ENCODE measurements at regions not wholly inside any gene's neighbourhood (a gene's known extent, or its start where the extent isn't known, plus 50 kb on each side); places are given as distances from the start of the nearest gene placed in this dataset.
"Not testable (repeated sequence)": the region's sequence is repeated elsewhere in the genome, so short reads cannot be mapped to it uniquely, and the experiment has no call there.

GRCh38 chr6:78383968-78384367, 483.4 kb upstream of the IRAK1BP1 start:
- DNase-seq (no peak), ATAC-seq (no peak)
- no peak overlapping the region for H3K4me3 ChIP-seq
- TF ChIP-seq CTCF (IDR thresholded peaks at IDR 0.05), result no peak
- H3K9me3 ChIP-seq, result peaks cover 0 to 69% (median 16%) of the 10 kb centered on the region in 11 donors
- intact Hi-C loops (cut with DNase I), result no loop called here
- H3K27ac ChIP-seq, result no peak overlapping the region
- H3K27me3 ChIP-seq, result no peaks in the 10 kb centered on the region
- H3K4me1 ChIP-seq, result no peaks in the 10 kb centered on the region
- 37 to 42% methylated on average over 2 of the region's 2 CpGs for WGBS, 2 donors
- no peaks in the 10 kb centered on the region for H3K36me3 ChIP-seq

DNA sequence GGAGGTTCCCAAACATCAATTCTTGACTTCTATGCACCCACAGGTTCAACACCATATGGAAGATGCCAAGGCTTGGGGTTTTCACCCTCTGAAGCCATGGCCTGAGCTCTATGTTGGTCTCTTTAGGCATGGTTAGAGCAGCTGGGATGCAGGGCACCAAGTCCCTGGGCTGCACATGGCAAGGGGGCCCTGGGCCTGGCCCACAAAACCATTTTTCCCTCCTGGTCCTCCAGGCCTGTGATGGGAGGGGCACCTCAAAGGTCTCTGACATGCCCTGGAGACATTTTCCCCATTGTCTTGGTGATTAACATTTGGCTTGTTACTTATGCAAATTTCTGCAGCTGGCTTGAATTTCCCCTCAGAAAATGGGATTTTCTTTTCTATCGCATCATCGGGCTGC, 480.5 kb upstream of the IRAK1BP1 start:
- intact Hi-C loops (cut with DNase I); H3K4me1 ChIP-seq; ATAC-seq; H3K27ac ChIP-seq; DNase-seq; H3K4me3 ChIP-seq; H3K36me3 ChIP-seq; H3K27me3 ChIP-seq: not testable (repeated sequence)
- peaks cover 0 to 55% (median 8%) of the 10 kb centered on the region in 11 donors for H3K9me3 ChIP-seq
- WGBS, 2 donors, result 96 to 98% methylated on average over 2 of the region's 2 CpGs

- WGBS, 2 donors, result 73 to 81% methylated on average over 1 of the region's 1 CpG
- Histone ChIP-seq H3K27ac (no peak overlapping the region), H3K9me3 (peaks cover 0 to 44% (median 8%) of the 10 kb centered on the region in 11 donors), H3K4me1 (no peaks in the 10 kb centered on the region), H3K4me3 (no peak overlapping the region), H3K27me3 (no peaks in the 10 kb centered on the region), H3K36me3 (no peaks in the 10 kb centered on the region)
- intact Hi-C loops (cut with DNase I), result no loop called here
- no peak for TF ChIP-seq CTCF (IDR thresholded peaks at IDR 0.05)
- ATAC-seq (no peak), DNase-seq (no peak)
Observed at GRCh38 chr6:78390066-78390465, 477.3 kb upstream of the IRAK1BP1 start.

- Histone ChIP-seq H3K9me3 (peaks cover 0 to 7% (median 0%) of the 10 kb centered on the region in 11 donors), H3K27ac (no peak overlapping the region), H3K4me3 (no peak overlapping the region), H3K36me3 (no peaks in the 10 kb centered on the region), H3K27me3 (no peaks in the 10 kb centered on the region), H3K4me1 (no peaks in the 10 kb centered on the region)
- intact Hi-C loops (cut with DNase I), result no loop called here
- no peak for DNase-seq
- WGBS, 2 donors, result 32 to 41% methylated on average over 3 of the region's 3 CpGs
- no peak for ATAC-seq
- TF ChIP-seq CTCF (IDR thresholded peaks at IDR 0.05), result no peak
Observed at GRCh38 chr6:78397499-78397898, 469.9 kb upstream of the IRAK1BP1 start.

- H3K4me1 ChIP-seq, result no peaks in the 10 kb centered on the region
- intact Hi-C loops (cut with DNase I), result no loop called here
- no peak for DNase-seq
- ATAC-seq, result no peak
- no peak for TF ChIP-seq CTCF (IDR thresholded peaks at IDR 0.05)
- H3K27me3 ChIP-seq, result no peaks in the 10 kb centered on the region
- peaks cover 0 to 7% (median 0%) of the 10 kb centered on the region in 11 donors for H3K9me3 ChIP-seq
- no peak overlapping the region for H3K27ac ChIP-seq
- no peak overlapping the region for H3K4me3 ChIP-seq
- 51 to 57% methylated on average over 2 of the region's 2 CpGs for WGBS, 2 donors
- H3K36me3 ChIP-seq, result no peaks in the 10 kb centered on the region
Observed at GRCh38 chr6:78398292-78398691, 469.1 kb upstream of the IRAK1BP1 start.
